Fibroblast of peridontal ligament (primary cell): ENCODE measurements at regions not wholly inside any gene's neighbourhood (a gene's known extent, or its start where the extent isn't known, plus 50 kb on each side); places are given as distances from the start of the nearest gene placed in this dataset.
A peak's percentile ranks its signal among the peaks of the same experiment; 100 is the strongest.
"Not testable (repeated sequence)": the region's sequence is repeated elsewhere in the genome, so short reads cannot be mapped to it uniquely, and the experiment has no call there.

ENCODE experiments used
- DNase-seq: peaks from one replicate; pipeline ENCODE4 v3.0.0-alpha.2; 2010; ENCODE audit errors: extremely low read depth

- DNase-seq, result no peak
Measured at GRCh38 chr17:34012709-34013375, 242.2 kb upstream of the CCL2 start.

GRCh38 chr17:34015253-34015652 is 239.8 kb upstream of the CCL2 start:
- DNase-seq, result no peak

GRCh38 chr17:34024386-34024785 is 230.7 kb upstream of the CCL2 start:
- no peak for DNase-seq

GRCh38 chr17:34024806-34025551 is 230.1 kb upstream of the CCL2 start:
- DNase-seq, result no peak

GRCh38 chr17:34030601-34031000 is 224.5 kb upstream of the CCL2 start:
- not testable (repeated sequence) for DNase-seq

- not testable (repeated sequence) for DNase-seq
Measured at GRCh38 chr17:34032305-34032704, 222.8 kb upstream of the CCL2 start.

- not testable (repeated sequence) for DNase-seq
Measured at GRCh38 chr17:34038786-34039185, 216.3 kb upstream of the CCL2 start.

GRCh38 chr17:34039213-34039612 is 215.9 kb upstream of the CCL2 start:
- DNase-seq, result not testable (repeated sequence)

GRCh38 chr17:34039759-34040555 is 215.1 kb upstream of the CCL2 start:
- peak; percentile 12 for DNase-seq

GRCh38 chr17:34045990-34046389 is 209.1 kb upstream of the CCL2 start:
- no peak for DNase-seq

GRCh38 chr17:34051046-34051445 is 204.0 kb upstream of the CCL2 start:
- no peak for DNase-seq

GRCh38 chr17:34054495-34054894 is 200.6 kb upstream of the CCL2 start:
- DNase-seq, result no peak

- DNase-seq, result no peak
Measured at GRCh38 chr17:34055606-34056005, 199.5 kb upstream of the CCL2 start.

- DNase-seq, result no peak
Measured at GRCh38 chr17:34059423-34060220, 195.5 kb upstream of the CCL2 start.

GRCh38 chr17:34066528-34066927 is 188.6 kb upstream of the CCL2 start:
- DNase-seq, result no peak

- DNase-seq, result no peak
Measured at GRCh38 chr17:34067011-34067410, 188.1 kb upstream of the CCL2 start.

- DNase-seq, result no peak
Measured at GRCh38 chr17:34068571-34068970, 186.5 kb upstream of the CCL2 start.

- no peak for DNase-seq
Measured at GRCh38 chr17:34070712-34071111, 184.4 kb upstream of the CCL2 start.

- DNase-seq, result no peak
Measured at GRCh38 chr17:34071886-34072420, 183.1 kb upstream of the CCL2 start.

- no peak for DNase-seq
Measured at GRCh38 chr17:34075076-34075475, 180.0 kb upstream of the CCL2 start.
